UCSD-AML1 (cell line): ENCODE measurements at regions not wholly inside any gene's neighbourhood (a gene's known extent, or its start where the extent isn't known, plus 50 kb on each side); places are given as distances from the start of the nearest gene placed in this dataset.

Experiments used
- DNase-seq: peaks from one replicate; lab custom pipeline; 2025; ENCODE audit not compliant: unreplicated experiment; lab: John Stamatoyannopoulos, UW

- no peak for DNase-seq
Measured at GRCh38 chr6:100944644-100945043, 63.5 kb upstream of the ASCC3 start.

GRCh38 chr6:100946021-100946540, 65.0 kb upstream of the ASCC3 start:
- DNase-seq = no peak

- no peak for DNase-seq
Measured at GRCh38 chr6:100946711-100947110, 65.6 kb upstream of the ASCC3 start.

GRCh38 chr6:100948381-100949133, 67.4 kb upstream of the ASCC3 start:
- no peak for DNase-seq

GRCh38 chr6:100952006-100952405, 70.9 kb upstream of the ASCC3 start:
- no peak for DNase-seq

- no peak for DNase-seq
Measured at GRCh38 chr6:100959280-100959679, 78.2 kb upstream of the ASCC3 start.

GRCh38 chr6:100962466-100962865, 81.3 kb upstream of the ASCC3 start:
- DNase-seq = no peak

GRCh38 chr6:100965067-100965466, 83.9 kb upstream of the ASCC3 start:
- no peak for DNase-seq

- no peak for DNase-seq
Measured at GRCh38 chr6:100968949-100969348, 87.8 kb upstream of the ASCC3 start.

GRCh38 chr6:100979267-100979666, 98.1 kb upstream of the ASCC3 start:
- no peak for DNase-seq

- DNase-seq = no peak
Measured at GRCh38 chr6:100980949-100981348, 99.8 kb upstream of the ASCC3 start.

GRCh38 chr6:100986921-100987320, 105.8 kb upstream of the ASCC3 start:
- no peak for DNase-seq

- no peak for DNase-seq
Measured at GRCh38 chr6:100987556-100987955, 106.4 kb upstream of the ASCC3 start.

GRCh38 chr6:100988391-100988984, 107.4 kb upstream of the ASCC3 start:
- DNase-seq = no peak

GRCh38 chr6:100990070-100990469, 108.9 kb upstream of the ASCC3 start:
- DNase-seq = no peak

- DNase-seq = no peak
Measured at GRCh38 chr6:100996409-100996808, 115.3 kb upstream of the ASCC3 start.

GRCh38 chr6:100998111-100998510, 117.0 kb upstream of the ASCC3 start:
- DNase-seq = no peak

- no peak for DNase-seq
Measured at GRCh38 chr6:100999034-100999597, 118.0 kb upstream of the ASCC3 start.

GRCh38 chr6:101000341-101000740, 119.2 kb upstream of the ASCC3 start:
- DNase-seq = no peak

GRCh38 chr6:101001012-101001411, 119.9 kb upstream of the ASCC3 start:
- DNase-seq = no peak

- DNase-seq = no peak
Measured at GRCh38 chr6:101001607-101002006, 120.5 kb upstream of the ASCC3 start.

- DNase-seq = no peak
Measured at GRCh38 chr6:101003075-101003474, 121.9 kb upstream of the ASCC3 start.
